Tibial nerve (tissue), 3 donors: ENCODE measurements at regions not wholly inside any gene's neighbourhood (a gene's known extent, or its start where the extent isn't known, plus 50 kb on each side); places are given as distances from the start of the nearest gene placed in this dataset.

Source experiments
- CTCF ChIP-seq, 5 experiments: fragments of 200-600 bp in 3 of 5; fragments of 450-650 bp in 2 of 5; sonication (generic) in 3 of 5; IDR thresholded peaks; one replicate each; pipeline ENCODE4 v1.5.1; 2016 to 2019; ENCODE audit warnings: antibody characterized with exemption in 5 of 5, mild to moderate bottlenecking in 3 of 5, moderate library complexity in 2 of 5
- POLR2A ChIP-seq, 2 donors: fragments of 450-650 bp; IDR thresholded peaks; one replicate each; pipeline ENCODE4 v1.6.1; 2017; ENCODE audit warnings: antibody characterized with exemption in 2 of 2, mild to moderate bottlenecking in 2 of 2, moderate library complexity in 2 of 2

DNA sequence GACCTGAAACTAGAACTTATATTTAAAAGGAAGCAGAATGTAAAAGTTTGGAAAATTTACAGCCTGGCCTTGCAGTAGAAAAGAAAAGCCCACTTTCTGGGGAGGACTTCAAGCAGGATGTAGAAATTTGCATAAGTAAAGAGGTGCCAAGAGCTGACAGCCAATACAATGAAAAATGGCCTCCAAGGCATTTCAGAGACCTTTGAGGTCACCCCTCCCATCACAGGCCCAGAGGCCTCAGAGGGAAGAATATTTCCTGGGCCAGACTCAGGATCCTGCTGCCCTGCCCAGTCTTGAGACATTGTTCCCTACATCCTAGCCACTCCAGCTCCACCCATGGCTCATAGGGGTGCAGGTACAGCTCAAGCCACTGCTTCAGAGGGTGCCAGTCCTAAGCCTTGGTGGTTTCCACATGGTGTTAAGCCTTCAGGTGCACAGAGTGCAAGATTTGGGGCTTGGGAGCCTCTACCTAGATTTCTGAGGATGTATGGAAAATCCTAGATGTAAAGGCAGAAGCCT lies 518.9 kb upstream of the INTU start:
- no peak for TF ChIP-seq CTCF (IDR thresholded peaks at IDR 0.05)
- TF ChIP-seq POLR2A (IDR thresholded peaks at IDR 0.05): no peak
